Tibial artery (tissue), 4 donors: ENCODE measurements at regions not wholly inside any gene's neighbourhood (a gene's known extent, or its start where the extent isn't known, plus 50 kb on each side); places are given as distances from the start of the nearest gene placed in this dataset.

Experiments
- DNase-seq, 2 donors: peaks; one replicate each; pipeline ENCODE4 v3.0.0-alpha.2; 2019
- H3K27ac ChIP-seq, 2 donors: fragments of 200-600 bp; sonication (generic) in 1 of 2; 1 replicate in 1 of 2; 2 replicates in 1 of 2; pipeline ENCODE4 v1.5.1; 2018 to 2019; ENCODE audit warnings: mild to moderate bottlenecking in 1 of 2
- H3K27me3 ChIP-seq, 2 donors: fragments of 200-600 bp; sonication (generic) in 1 of 2; one replicate each; pipeline versions ENCODE4 v1.5.1 to v1.6.0; 2016 to 2019
- H3K36me3 ChIP-seq, 3 donors: fragments of 200-600 bp; sonication (generic) in 2 of 3; one replicate each; pipeline ENCODE4 v1.5.1; 2016 to 2019; ENCODE audit warnings: mild to moderate bottlenecking in 2 of 3
- H3K4me1 ChIP-seq, 4 donors: fragments of 200-600 bp; sonication (generic) in 2 of 4; 1 replicate in 3 of 4; 2 replicates in 1 of 4; pipeline ENCODE4 v1.5.1; 2016 to 2019
- H3K4me3 ChIP-seq, 2 donors: fragments of 200-600 bp; sonication (generic) in 1 of 2; 1 replicate in 1 of 2; 2 replicates in 1 of 2; pipeline ENCODE4 v1.5.1; 2018 to 2019; ENCODE audit warnings: mild to moderate bottlenecking in 2 of 2
- H3K9me3 ChIP-seq, 3 donors: fragments of 200-600 bp; sonication (generic) in 1 of 3; one replicate each; pipeline ENCODE4 v1.5.1; 2016 to 2019
- CTCF ChIP-seq, 2 experiments: fragments of 200-600 bp in 1 of 2; fragments of 450-650 bp in 1 of 2; IDR thresholded peaks; one replicate each; pipeline ENCODE4 v1.5.1; 2017 to 2019; ENCODE audit warnings: antibody characterized with exemption in 2 of 2, mild to moderate bottlenecking in 1 of 2, moderate library complexity in 1 of 2
- intact Hi-C: fragments of 100-400 bp; cut with DNase I; formaldehyde crosslinking; loops from one replicate; pipeline ENCODE4 v1.15.0; 2023; ENCODE audit warnings: low total_unique reads

- Histone ChIP-seq H3K9me3 (no peaks in the 10 kb centered on the region), H3K27me3 (no peaks in the 10 kb centered on the region), H3K27ac (no peak overlapping the region), H3K4me3 (no peak overlapping the region), H3K36me3 (no peaks in the 10 kb centered on the region), H3K4me1 (no peaks in the 10 kb centered on the region)
- DNase-seq, result no peak
- no peak for TF ChIP-seq CTCF (IDR thresholded peaks at IDR 0.05)
- intact Hi-C loops, result no loop called here
Observed at GRCh38 chr11:92834296-92835020, 135.0 kb upstream of the MTNR1B start.

GRCh38 chr11:92837595-92837994, 131.9 kb upstream of the MTNR1B start:
- Histone ChIP-seq H3K4me3 (no peak overlapping the region), H3K27ac (no peak overlapping the region), H3K36me3 (no peaks in the 10 kb centered on the region), H3K27me3 (no peaks in the 10 kb centered on the region), H3K9me3 (no peaks in the 10 kb centered on the region), H3K4me1 (no peaks in the 10 kb centered on the region)
- no peak for DNase-seq
- no peak for TF ChIP-seq CTCF (IDR thresholded peaks at IDR 0.05)
- intact Hi-C loops, result no loop called here

- no peak for TF ChIP-seq CTCF (IDR thresholded peaks at IDR 0.05)
- Histone ChIP-seq H3K9me3 (no peaks in the 10 kb centered on the region), H3K27ac (no peak overlapping the region), H3K4me1 (no peaks in the 10 kb centered on the region), H3K4me3 (no peak overlapping the region), H3K27me3 (no peaks in the 10 kb centered on the region), H3K36me3 (peaks cover 0 to 5% (median 0%) of the 10 kb centered on the region in 3 donors)
- no peak for DNase-seq
- intact Hi-C loops, result no loop called here
Observed at GRCh38 chr11:92838759-92839310, 130.6 kb upstream of the MTNR1B start.

GRCh38 chr11:92839450-92839849, 130.0 kb upstream of the MTNR1B start:
- intact Hi-C loops, result no loop called here
- Histone ChIP-seq H3K4me1 (no peaks in the 10 kb centered on the region), H3K4me3 (no peak overlapping the region), H3K36me3 (peaks cover 0 to 11% (median 0%) of the 10 kb centered on the region in 3 donors), H3K27ac (no peak overlapping the region), H3K9me3 (no peaks in the 10 kb centered on the region), H3K27me3 (no peaks in the 10 kb centered on the region)
- TF ChIP-seq CTCF (IDR thresholded peaks at IDR 0.05), result no peak
- DNase-seq, result no peak

GRCh38 chr11:92841719-92842118, 127.7 kb upstream of the MTNR1B start:
- Histone ChIP-seq H3K27me3 (no peaks in the 10 kb centered on the region), H3K9me3 (no peaks in the 10 kb centered on the region), H3K27ac (no peak overlapping the region), H3K4me1 (no peaks in the 10 kb centered on the region), H3K4me3 (no peak overlapping the region), H3K36me3 (peaks cover 0 to 16% (median 0%) of the 10 kb centered on the region in 3 donors)
- DNase-seq, result no peak
- TF ChIP-seq CTCF (IDR thresholded peaks at IDR 0.05), result no peak
- intact Hi-C loops, result no loop called here
